22Rv1 (cell line): ENCODE measurements at regions not wholly inside any gene's neighbourhood (a gene's known extent, or its start where the extent isn't known, plus 50 kb on each side); places are given as distances from the start of the nearest gene placed in this dataset.
"Not testable (repeated sequence)": the region's sequence is repeated elsewhere in the genome, so short reads cannot be mapped to it uniquely, and the experiment has no call there.

Experiments
- H3K27ac ChIP-seq: fragments of 450-650 bp; 2 replicates; pipeline ENCODE4 v1.5.1; 2017
- CTCF ChIP-seq: fragments of 450-650 bp; IDR thresholded peaks from 2 replicates; pipeline ENCODE4 v1.5.1; 2017; ENCODE audit warnings: mild to moderate bottlenecking

- H3K27ac ChIP-seq = not testable (repeated sequence)
These were observed 55.0 kb upstream of the AGAP4 start for GRCh38 chr10:45902324-45902723.

GRCh38 chr10:45903614-45904013 lies 56.3 kb upstream of the AGAP4 start:
- not testable (repeated sequence) for H3K27ac ChIP-seq

GRCh38 chr10:45904070-45904469 lies 56.8 kb upstream of the AGAP4 start:
- H3K27ac ChIP-seq = not testable (repeated sequence)

GRCh38 chr10:45913205-45913604 lies 59.1 kb upstream of the TIMM23 start:
- H3K27ac ChIP-seq = not testable (repeated sequence)

GRCh38 chr10:45914740-45915139 lies 57.5 kb upstream of the TIMM23 start:
- H3K27ac ChIP-seq = not testable (repeated sequence)

GRCh38 chr10:45915617-45916016 lies 56.7 kb upstream of the TIMM23 start:
- H3K27ac ChIP-seq = not testable (repeated sequence)

GRCh38 chr10:45920876-45921275 lies 51.4 kb upstream of the TIMM23 start:
- peak; percentile 44 for TF ChIP-seq CTCF
- H3K27ac ChIP-seq = not testable (repeated sequence)
